AG04450 (cell line): ENCODE measurements at regions not wholly inside any gene's neighbourhood (a gene's known extent, or its start where the extent isn't known, plus 50 kb on each side); places are given as distances from the start of the nearest gene placed in this dataset.
"Not testable (repeated sequence)": the region's sequence is repeated elsewhere in the genome, so short reads cannot be mapped to it uniquely, and the experiment has no call there.

Source experiments
- CTCF ChIA-PET: fragments of 300-600, 350-600 bp; formaldehyde crosslinking; extraction: SDS; loops from one replicate; lab custom pipeline; 2022; ENCODE audit warnings: antibody characterized with exemption, inconsistent platforms; lab: Charles Lee
- POLR2A ChIA-PET: fragments of 350-600 bp; formaldehyde crosslinking; extraction: SDS; loops from one replicate; lab custom pipeline; 2021; ENCODE audit warnings: antibody characterized with exemption, inconsistent platforms; lab: Yijun Ruan, JAX
- DNase-seq: peaks from one replicate; pipeline ENCODE4 v3.0.0-alpha.2; 2011; ENCODE audit warnings: low read depth, low spot score
- H3K27ac ChIP-seq: one replicate; pipeline ENCODE4 v1.5.1; 2012; ENCODE audit warnings: low read depth, low read length, control low read depth
- H3K27me3 ChIP-seq: one replicate; pipeline ENCODE4 v1.6.0; 2012; ENCODE audit warnings: low read length; ENCODE audit not compliant: control insufficient read depth, insufficient read depth
- H3K4me3 ChIP-seq: 2 replicates; pipeline ENCODE4 v1.5.1; 2011; ENCODE audit warnings: mild to moderate bottlenecking, low read depth, low read length, control low read depth
- H3K9me3 ChIP-seq: 2 replicates; pipeline ENCODE4 v1.5.1; 2012; ENCODE audit warnings: low read length; ENCODE audit not compliant: control insufficient read depth, insufficient read depth
- CTCF ChIP-seq: IDR thresholded peaks from 2 replicates; pipeline ENCODE4 v1.5.1; 2011; ENCODE audit warnings: low read depth, low read length, control low read depth, inconsistent platforms

DNA sequence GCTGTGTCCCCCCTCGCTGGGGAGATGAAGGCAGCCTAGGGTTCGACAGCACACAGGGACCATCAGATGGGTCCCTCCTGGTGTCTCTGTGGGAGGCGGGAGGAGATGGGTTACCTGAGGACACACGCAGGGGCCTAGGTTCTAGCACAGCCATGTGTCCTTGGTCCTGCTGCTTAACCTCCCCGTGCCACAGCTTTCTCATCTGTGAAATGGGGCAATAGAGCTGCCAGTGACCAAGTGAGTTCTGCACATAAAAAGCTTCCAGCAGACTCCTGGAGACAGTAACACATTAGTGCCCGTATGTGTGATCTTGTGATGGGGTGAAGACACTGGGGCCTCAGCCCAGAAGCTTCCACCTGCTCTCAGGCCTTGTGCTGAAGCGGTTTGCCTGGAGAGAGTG lies 96.0 kb upstream of the GSE1 start:
- no peak overlapping the region for H3K4me3 ChIP-seq
- H3K27ac ChIP-seq = no peak overlapping the region
- ChIA-PET POLR2A (interaction anchor here (0.6 kb wide), 1 partner anchor 8 kb away, joined by 7 read pairs; no protein-coding TSS in a partner anchor), CTCF (no interaction called here)
- H3K27me3 ChIP-seq = no peaks in the 10 kb centered on the region
- H3K9me3 ChIP-seq = no peaks in the 10 kb centered on the region; the same call in 1 of the 2 replicates
- TF ChIP-seq CTCF = no peak
- no peak for DNase-seq

- no peaks in the 10 kb centered on the region for H3K27me3 ChIP-seq
- ChIA-PET CTCF (no interaction called here), POLR2A (no interaction called here)
- H3K27ac ChIP-seq = no peak overlapping the region
- no peaks in the 10 kb centered on the region; the same call in 1 of the 2 replicates for H3K9me3 ChIP-seq
- H3K4me3 ChIP-seq = no peak overlapping the region
- DNase-seq = no peak
- no peak for TF ChIP-seq CTCF
Measured at GRCh38 chr16:85517563-85518179, 95.5 kb upstream of the GSE1 start.

- Histone ChIP-seq H3K27ac (no peak overlapping the region), H3K4me3 (no peak overlapping the region), H3K9me3 (no peaks in the 10 kb centered on the region; the same call in 1 of the 2 replicates), H3K27me3 (no peaks in the 10 kb centered on the region)
- ChIA-PET POLR2A (no interaction called here), CTCF (no interaction called here)
- DNase-seq = no peak
- TF ChIP-seq CTCF = no peak
Measured at GRCh38 chr16:85518398-85519049, 94.6 kb upstream of the GSE1 start.

GRCh38 chr16:85519050-85519440 lies 94.1 kb upstream of the GSE1 start:
- H3K27ac ChIP-seq, DNase-seq, H3K4me3 ChIP-seq, POLR2A ChIA-PET, H3K27me3 ChIP-seq, CTCF ChIA-PET, H3K9me3 ChIP-seq: not testable (repeated sequence)

- H3K27me3 ChIP-seq = no peaks in the 10 kb centered on the region
- CTCF ChIA-PET = interaction anchor here (1.0 kb wide), 1 partner anchor 91 kb away, joined by 3 read pairs; no protein-coding TSS in a partner anchor
- DNase-seq = no peak
- H3K27ac ChIP-seq = no peak overlapping the region
- POLR2A ChIA-PET = no interaction called here
- TF ChIP-seq CTCF = no peak
- H3K4me3 ChIP-seq = no peak overlapping the region
- no peaks in the 10 kb centered on the region; the same call in 1 of the 2 replicates for H3K9me3 ChIP-seq
Measured at GRCh38 chr16:85519540-85520231, 93.4 kb upstream of the GSE1 start.
